ENCODE measurements at regions not wholly inside any gene's neighbourhood (a gene's known extent, or its start where the extent isn't known, plus 50 kb on each side); places are given as distances from the start of the nearest gene placed in this dataset.

DNA sequence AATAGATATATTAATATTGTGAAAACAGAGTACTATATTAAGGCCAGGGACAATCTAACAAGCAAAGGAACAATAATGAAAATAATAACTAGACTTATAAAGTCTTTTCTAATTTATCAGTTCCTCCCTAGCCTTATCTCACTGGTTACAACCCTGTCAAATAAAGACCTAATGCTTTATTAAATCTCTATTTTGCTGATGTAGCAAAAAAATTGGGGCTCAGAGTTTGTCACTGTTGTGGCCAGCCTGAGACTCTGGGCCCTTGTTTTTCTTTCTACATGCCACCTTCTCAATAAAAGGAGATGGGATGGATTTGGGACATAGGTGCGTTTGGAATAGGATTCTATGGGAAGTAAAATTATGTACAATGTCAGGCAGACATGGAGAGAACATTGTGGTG is 937.0 kb downstream of the IGSF11 start:
- H3K79me2 ChIP-seq (ENCODE audit: low read length): no peaks in the 10 kb centered on the region
- H3K36me3 ChIP-seq (replicated peaks; ENCODE audit: low read depth, low read length): no peaks in the 10 kb centered on the region
- no peak overlapping the region for H3K9ac ChIP-seq (ENCODE audit: low read length)
- H3K4me2 ChIP-seq (ENCODE audit: low read length): no peak overlapping the region
- no peaks in the 10 kb centered on the region for H4K20me1 ChIP-seq (ENCODE audit: insufficient read depth, low read length)
- H3K4me3 ChIP-seq (ENCODE audit: low read length): no peak overlapping the region
- H3K9me3 ChIP-seq (ENCODE audit: insufficient read depth, low read length): peaks cover 5% of the 10 kb centered on the region
- no peak overlapping the region for H2AFZ ChIP-seq (ENCODE audit: low read depth, low read length)
- H3K4me1 ChIP-seq (ENCODE audit: low read length): no peaks in the 10 kb centered on the region
- TF ChIP-seq, protein P1, sequence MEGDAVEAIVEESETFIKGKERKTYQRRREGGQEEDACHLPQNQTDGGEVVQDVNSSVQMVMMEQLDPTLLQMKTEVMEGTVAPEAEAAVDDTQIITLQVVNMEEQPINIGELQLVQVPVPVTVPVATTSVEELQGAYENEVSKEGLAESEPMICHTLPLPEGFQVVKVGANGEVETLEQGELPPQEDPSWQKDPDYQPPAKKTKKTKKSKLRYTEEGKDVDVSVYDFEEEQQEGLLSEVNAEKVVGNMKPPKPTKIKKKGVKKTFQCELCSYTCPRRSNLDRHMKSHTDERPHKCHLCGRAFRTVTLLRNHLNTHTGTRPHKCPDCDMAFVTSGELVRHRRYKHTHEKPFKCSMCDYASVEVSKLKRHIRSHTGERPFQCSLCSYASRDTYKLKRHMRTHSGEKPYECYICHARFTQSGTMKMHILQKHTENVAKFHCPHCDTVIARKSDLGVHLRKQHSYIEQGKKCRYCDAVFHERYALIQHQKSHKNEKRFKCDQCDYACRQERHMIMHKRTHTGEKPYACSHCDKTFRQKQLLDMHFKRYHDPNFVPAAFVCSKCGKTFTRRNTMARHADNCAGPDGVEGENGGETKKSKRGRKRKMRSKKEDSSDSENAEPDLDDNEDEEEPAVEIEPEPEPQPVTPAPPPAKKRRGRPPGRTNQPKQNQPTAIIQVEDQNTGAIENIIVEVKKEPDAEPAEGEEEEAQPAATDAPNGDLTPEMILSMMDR (IDR thresholded peaks at IDR 0.05; ENCODE audit: low read depth, low read length): no peak
- TF ChIP-seq EZH2phosphoT487 (IDR thresholded peaks at IDR 0.05; ENCODE audit: low read depth): no peak
- no peak overlapping the region for H3K27ac ChIP-seq (ENCODE audit: low read length)
- H3K27me3 ChIP-seq (ENCODE audit: low read depth, low read length): no peaks in the 10 kb centered on the region

DNA sequence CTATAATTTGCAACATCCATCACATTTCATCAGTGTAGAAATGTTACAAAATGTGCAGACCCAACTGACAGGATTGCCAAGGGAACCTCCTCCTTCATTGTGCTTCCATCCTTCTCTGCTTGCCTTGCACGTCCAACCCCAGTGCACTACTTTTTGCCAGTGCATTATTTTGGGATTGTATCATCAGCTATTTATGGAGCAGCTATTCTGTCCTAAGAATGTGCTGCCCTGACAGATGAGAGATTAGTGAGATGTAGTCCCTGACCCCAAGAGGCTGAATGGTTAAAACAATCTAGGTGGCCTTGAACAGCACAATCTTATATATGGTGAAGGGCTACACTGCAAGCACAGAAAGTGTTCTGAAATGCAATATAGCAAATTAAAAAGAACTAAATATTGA is 935.8 kb downstream of the IGSF11 start:
- TF ChIP-seq, protein P1 (IDR thresholded peaks at IDR 0.05; ENCODE audit: low read depth, low read length): no peak
- TF ChIP-seq EZH2phosphoT487 (IDR thresholded peaks at IDR 0.05; ENCODE audit: low read depth): no peak
- Histone ChIP-seq H3K4me2 (ENCODE audit: low read length) (no peak overlapping the region), H3K27ac (ENCODE audit: low read length) (no peak overlapping the region), H3K9ac (ENCODE audit: low read length) (no peak overlapping the region), H3K36me3 (replicated peaks; ENCODE audit: low read depth, low read length) (no peaks in the 10 kb centered on the region), H4K20me1 (ENCODE audit: insufficient read depth, low read length) (no peaks in the 10 kb centered on the region), H3K4me3 (ENCODE audit: low read length) (no peak overlapping the region), H2AFZ (ENCODE audit: low read depth, low read length) (no peak overlapping the region), H3K79me2 (ENCODE audit: low read length) (no peaks in the 10 kb centered on the region), H3K9me3 (ENCODE audit: insufficient read depth, low read length) (no peaks in the 10 kb centered on the region; the same call in none of the 2 replicates), H3K4me1 (ENCODE audit: low read length) (no peaks in the 10 kb centered on the region), H3K27me3 (ENCODE audit: low read depth, low read length) (no peaks in the 10 kb centered on the region)

DNA sequence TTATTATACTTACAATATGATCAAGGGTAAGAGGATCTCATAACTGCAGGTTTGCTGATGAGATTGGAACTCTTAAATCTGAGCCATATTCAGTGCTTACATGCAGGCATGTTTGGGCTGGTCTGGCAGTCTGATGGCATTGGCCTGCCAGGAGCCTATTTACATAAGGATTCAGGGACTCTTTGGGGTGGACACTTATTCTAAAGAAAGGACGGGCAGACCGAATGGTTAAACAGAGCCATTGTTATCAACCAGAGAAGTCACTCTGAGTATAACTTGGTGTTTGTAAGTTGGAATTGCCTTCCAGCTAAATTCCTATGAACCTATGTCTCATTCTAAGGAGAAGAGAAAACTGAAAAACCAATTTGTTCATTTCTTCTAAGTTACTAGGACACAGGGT is 932.8 kb downstream of the IGSF11 start:
- TF ChIP-seq, protein P1 (IDR thresholded peaks at IDR 0.05; ENCODE audit: low read depth, low read length): no peak
- TF ChIP-seq EZH2phosphoT487 (IDR thresholded peaks at IDR 0.05; ENCODE audit: low read depth): no peak
- Histone ChIP-seq H3K27ac (ENCODE audit: low read length) (no peak overlapping the region), H3K9ac (ENCODE audit: low read length) (no peak overlapping the region), H3K36me3 (replicated peaks; ENCODE audit: low read depth, low read length) (no peaks in the 10 kb centered on the region), H3K79me2 (ENCODE audit: low read length) (no peaks in the 10 kb centered on the region), H2AFZ (ENCODE audit: low read depth, low read length) (no peak overlapping the region), H3K9me3 (ENCODE audit: insufficient read depth, low read length) (no peaks in the 10 kb centered on the region), H4K20me1 (ENCODE audit: insufficient read depth, low read length) (no peaks in the 10 kb centered on the region), H3K4me2 (ENCODE audit: low read length) (no peak overlapping the region), H3K27me3 (ENCODE audit: low read depth, low read length) (no peaks in the 10 kb centered on the region), H3K4me3 (ENCODE audit: low read length) (no peak overlapping the region), H3K4me1 (ENCODE audit: low read length) (no peaks in the 10 kb centered on the region)

DNA sequence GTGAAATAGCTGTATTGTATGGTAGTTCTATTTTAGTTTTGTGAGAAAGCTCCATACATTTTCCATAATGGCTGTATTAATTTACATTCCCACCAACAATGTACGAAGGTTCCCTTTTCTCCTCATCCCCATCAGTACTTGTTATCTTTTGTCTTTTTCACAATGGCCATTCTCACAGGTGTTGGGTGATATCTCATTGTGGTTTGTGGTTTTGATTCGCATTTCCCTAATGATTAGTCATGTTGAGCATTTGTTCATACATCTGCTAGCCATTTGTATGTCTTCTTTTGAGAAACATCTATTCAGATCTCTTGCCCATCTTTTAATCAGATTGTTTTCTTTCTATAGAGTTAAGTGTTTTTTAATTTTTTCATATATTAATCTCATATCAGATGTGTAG is 931.9 kb downstream of the IGSF11 start:
- no peaks in the 10 kb centered on the region for H3K9me3 ChIP-seq (ENCODE audit: insufficient read depth, low read length)
- H3K36me3 ChIP-seq (replicated peaks; ENCODE audit: low read depth, low read length): no peaks in the 10 kb centered on the region
- no peaks in the 10 kb centered on the region for H4K20me1 ChIP-seq (ENCODE audit: insufficient read depth, low read length)
- no peak overlapping the region for H3K4me2 ChIP-seq (ENCODE audit: low read length)
- no peak overlapping the region for H3K9ac ChIP-seq (ENCODE audit: low read length)
- H3K4me3 ChIP-seq (ENCODE audit: low read length): no peak overlapping the region
- no peaks in the 10 kb centered on the region for H3K27me3 ChIP-seq (ENCODE audit: low read depth, low read length)
- no peaks in the 10 kb centered on the region for H3K4me1 ChIP-seq (ENCODE audit: low read length)
- no peaks in the 10 kb centered on the region for H3K79me2 ChIP-seq (ENCODE audit: low read length)
- no peak overlapping the region for H2AFZ ChIP-seq (ENCODE audit: low read depth, low read length)
- TF ChIP-seq, protein P1 (IDR thresholded peaks at IDR 0.05; ENCODE audit: low read depth, low read length): no peak
- no peak for TF ChIP-seq EZH2phosphoT487 (IDR thresholded peaks at IDR 0.05; ENCODE audit: low read depth)
- no peak overlapping the region for H3K27ac ChIP-seq (ENCODE audit: low read length)

Data from OCI-LY3 (cell line).